ENCODE measurements at regions not wholly inside any gene's neighbourhood (a gene's known extent, or its start where the extent isn't known, plus 50 kb on each side); places are given as distances from the start of the nearest gene placed in this dataset.

DNA sequence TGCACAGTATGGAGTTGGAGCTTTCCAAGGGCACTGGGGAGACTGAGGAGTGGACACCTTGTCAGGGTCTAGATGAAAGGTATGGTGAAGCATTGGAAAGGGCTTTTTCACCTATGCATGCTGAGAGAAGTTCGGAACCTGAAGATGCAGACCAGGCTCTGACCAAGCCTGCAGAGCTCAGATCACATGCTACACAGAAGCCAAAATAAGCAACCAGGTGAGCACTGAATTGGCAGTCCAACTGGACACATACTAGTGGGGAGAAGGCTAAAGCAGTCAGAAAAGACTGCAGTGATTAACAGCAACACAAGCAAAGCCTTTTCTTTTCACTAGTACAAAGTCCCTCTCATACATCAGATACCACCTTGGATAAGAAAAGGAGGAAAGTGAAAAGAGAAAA, 238.3 kb upstream of the PLSCR5 start:
- in situ Hi-C loops (cut with MboI; ENCODE audit: low pct_unique_long_range_greater_than_20kb, low sequenced_read_pairs, unreplicated experiment): no loop called here
- TF ChIP-seq CTCF (IDR thresholded peaks at IDR 0.05; ENCODE audit: extremely low read depth, insufficient read depth, missing control alignments): no peak
- no peak for DNase-seq (ENCODE audit: low spot score)

- in situ Hi-C loops (cut with MboI; ENCODE audit: low pct_unique_long_range_greater_than_20kb, low sequenced_read_pairs, unreplicated experiment): no loop called here
- no peak for TF ChIP-seq CTCF (IDR thresholded peaks at IDR 0.05; ENCODE audit: extremely low read depth, insufficient read depth, missing control alignments)
- DNase-seq (ENCODE audit: low spot score): no peak
Observed at GRCh38 chr3:146839727-146840375, 234.7 kb upstream of the PLSCR5 start.

DNA sequence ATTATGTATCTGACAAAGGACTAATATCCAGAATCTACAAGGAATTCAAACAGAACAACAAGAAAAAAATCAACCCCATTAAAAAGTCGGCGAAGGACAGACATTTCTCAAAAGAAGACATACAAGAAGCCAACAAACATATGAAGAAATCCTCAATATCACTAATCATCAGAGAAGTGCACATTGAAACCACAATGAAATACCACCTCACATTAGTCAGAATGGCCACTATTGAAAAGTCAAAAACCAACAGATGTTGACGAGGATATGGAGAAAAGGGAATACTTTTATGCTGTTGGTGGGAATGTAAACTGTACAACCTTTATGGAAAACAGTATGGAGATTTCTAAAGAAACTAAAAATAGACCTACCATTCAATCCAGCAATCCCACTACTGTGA, 233.1 kb upstream of the PLSCR5 start:
- in situ Hi-C loops (cut with MboI; ENCODE audit: low pct_unique_long_range_greater_than_20kb, low sequenced_read_pairs, unreplicated experiment): no loop called here
- TF ChIP-seq CTCF (IDR thresholded peaks at IDR 0.05; ENCODE audit: extremely low read depth, insufficient read depth, missing control alignments): no peak
- no peak for DNase-seq (ENCODE audit: low spot score)

DNA sequence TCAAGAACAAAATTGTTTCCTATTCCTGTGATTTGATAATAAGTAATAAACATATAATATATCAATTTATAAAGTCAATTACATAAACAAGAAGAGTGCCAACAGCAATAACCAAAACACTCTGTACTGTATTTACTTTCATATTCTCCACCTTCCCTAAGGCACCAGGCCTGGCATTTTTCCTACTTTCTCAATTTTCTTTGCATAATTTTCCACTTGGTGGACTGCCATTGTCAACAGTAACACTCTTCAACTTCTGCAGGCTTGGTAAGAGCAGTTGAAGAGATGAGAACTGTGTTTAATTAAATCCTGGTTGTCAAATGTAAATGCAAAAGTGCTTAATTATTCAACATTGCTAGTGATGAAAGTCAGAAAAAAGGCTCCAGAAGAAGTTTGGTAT, 229.8 kb upstream of the PLSCR5 start:
- in situ Hi-C loops (cut with MboI; ENCODE audit: low pct_unique_long_range_greater_than_20kb, low sequenced_read_pairs, unreplicated experiment): no loop called here
- no peak for TF ChIP-seq CTCF (IDR thresholded peaks at IDR 0.05; ENCODE audit: extremely low read depth, insufficient read depth, missing control alignments)
- DNase-seq (ENCODE audit: low spot score): no peak

- no peak for TF ChIP-seq CTCF (IDR thresholded peaks at IDR 0.05; ENCODE audit: extremely low read depth, insufficient read depth, missing control alignments)
- in situ Hi-C loops (cut with MboI; ENCODE audit: low pct_unique_long_range_greater_than_20kb, low sequenced_read_pairs, unreplicated experiment): no loop called here
Observed at GRCh38 chr3:146832857-146833458, 227.8 kb upstream of the PLSCR5 start.

DNA sequence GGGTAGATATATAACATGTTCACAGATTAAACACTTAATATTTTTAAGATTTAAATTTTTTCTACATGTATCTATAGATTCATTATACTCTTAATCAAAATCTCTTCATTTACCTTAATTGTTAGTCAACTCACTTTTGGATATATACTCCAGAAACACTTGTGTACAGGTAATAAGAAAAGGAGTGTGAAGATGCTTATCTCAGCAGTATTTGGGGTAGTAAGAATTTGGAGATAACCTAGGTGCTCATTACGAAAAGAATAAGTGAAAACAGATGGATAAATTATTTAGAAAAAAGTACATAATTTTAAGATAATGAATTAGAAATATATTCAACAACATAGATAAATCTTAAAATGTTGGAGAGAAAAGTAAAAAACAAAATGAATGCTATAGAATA, 226.5 kb upstream of the PLSCR5 start:
- in situ Hi-C loops (cut with MboI; ENCODE audit: low pct_unique_long_range_greater_than_20kb, low sequenced_read_pairs, unreplicated experiment): no loop called here
- TF ChIP-seq CTCF (IDR thresholded peaks at IDR 0.05; ENCODE audit: extremely low read depth, insufficient read depth, missing control alignments): no peak
- DNase-seq (ENCODE audit: low spot score): no peak

More at GRCh38 chr3:146832857-146833458, 227.8 kb upstream of the PLSCR5 start:
- DNase-seq (ENCODE audit: low spot score): no peak

All from GM13977 (cell line).